GM12878 (cell line): ENCODE measurements at regions not wholly inside any gene's neighbourhood (a gene's known extent, or its start where the extent isn't known, plus 50 kb on each side); places are given as distances from the start of the nearest gene placed in this dataset.
A peak's percentile ranks its signal among the peaks of the same experiment; 100 is the strongest.

ENCODE experiments used
- CREB1 ChIP-seq: IDR thresholded peaks from 2 replicates; pipeline ENCODE4 v1.6.1; 2012; ENCODE audit warnings: low read depth, mild to moderate bottlenecking, inconsistent platforms
- EED ChIP-seq: sonication (generic); IDR thresholded peaks from 2 replicates; pipeline ENCODE4 v1.6.1; 2016; ENCODE audit warnings: antibody characterized with exemption, low read depth
- ESRRA ChIP-seq: IDR thresholded peaks from 2 replicates; pipeline ENCODE4 v1.6.1; 2012; ENCODE audit warnings: mild to moderate bottlenecking, low read length, improper control_type of control experiment
- GABPA ChIP-seq: IDR thresholded peaks from 2 replicates; pipeline ENCODE4 v1.6.1; 2014; ENCODE audit warnings: antibody characterized with exemption, low read depth, mild to moderate bottlenecking, inconsistent platforms
- GATAD2B ChIP-seq: fragments of 450-650 bp; conservative IDR thresholded peaks from 2 replicates; pipeline ENCODE4 v1.6.1; 2017; ENCODE audit warnings: low read depth, mild to moderate bottlenecking, moderate library complexity
- IRF4 ChIP-seq: IDR thresholded peaks from 2 replicates; pipeline ENCODE4 v1.6.1; 2011; ENCODE audit warnings: low read depth, low read length
- MYC ChIP-seq: IDR thresholded peaks from 2 replicates; pipeline ENCODE4 v1.6.1; 2011; ENCODE audit warnings: mild to moderate bottlenecking, low read length, moderate library complexity, inconsistent platforms; ENCODE audit not compliant: insufficient read depth, insufficient replicate concordance, insufficient read length, severe bottlenecking
- NBN ChIP-seq: fragments of 450-650 bp; IDR thresholded peaks from 2 replicates; pipeline ENCODE4 v1.6.1; 2016
- NFXL1 ChIP-seq: fragments of 450-650 bp; IDR thresholded peaks from 2 replicates; pipeline ENCODE4 v1.6.1; 2017; ENCODE audit warnings: antibody characterized with exemption, mild to moderate bottlenecking, borderline replicate concordance
- RBBP5 ChIP-seq: fragments of 200-600 bp; sonication (generic); conservative IDR thresholded peaks from 2 replicates; pipeline ENCODE4 v1.6.1; 2016
- SIN3A ChIP-seq: IDR thresholded peaks from 2 replicates; pipeline ENCODE4 v1.6.1; 2012; ENCODE audit warnings: low read depth, low read length, improper control_type of control experiment
- SMAD1 ChIP-seq: fragments of 450-650 bp; IDR thresholded peaks from 2 replicates; pipeline ENCODE4 v1.6.1; 2018; ENCODE audit warnings: mild to moderate bottlenecking, low read depth; ENCODE audit not compliant: partially characterized antibody
- SUPT20H ChIP-seq: IDR thresholded peaks from 2 replicates; pipeline ENCODE4 v1.6.1; 2011; ENCODE audit warnings: low read depth, mild to moderate bottlenecking, low read length, moderate library complexity, borderline replicate concordance; ENCODE audit not compliant: control insufficient read depth
- SUZ12 ChIP-seq: fragments of 200-600 bp; sonication (generic); IDR thresholded peaks from one replicate; pipeline ENCODE4 v1.6.1; 2018; ENCODE audit warnings: antibody characterized with exemption, mild to moderate bottlenecking; ENCODE audit not compliant: unreplicated experiment
- ZSCAN29 ChIP-seq: fragments of 450-650 bp; IDR thresholded peaks from 2 replicates; pipeline ENCODE4 v1.6.1; 2017; ENCODE audit warnings: mild to moderate bottlenecking, moderate library complexity
- ZZZ3 ChIP-seq: IDR thresholded peaks from 2 replicates; pipeline ENCODE4 v1.6.1; 2011; ENCODE audit warnings: low read depth; ENCODE audit not compliant: control insufficient read depth, insufficient read length
- TF ChIP-seq, protein P1 (sequence below): fragments of 150-350 bp; IDR thresholded peaks from 2 replicates; pipeline ENCODE4 v1.6.1; 2014; ENCODE audit warnings: mild to moderate bottlenecking, low read depth, low read length
- TF ChIP-seq, protein P2 (sequence below): IDR thresholded peaks from 2 replicates; pipeline ENCODE4 v1.6.1; 2012; ENCODE audit warnings: improper control_type of control experiment, low read depth, low read length; ENCODE audit not compliant: insufficient replicate concordance
- TF ChIP-seq, protein P3 (sequence below): fragments of 450-650 bp; IDR thresholded peaks from 2 replicates; pipeline ENCODE4 v1.6.1; 2017; ENCODE audit warnings: mild to moderate bottlenecking, low read depth, inconsistent platforms; ENCODE audit not compliant: poor library complexity, severe bottlenecking

DNA sequence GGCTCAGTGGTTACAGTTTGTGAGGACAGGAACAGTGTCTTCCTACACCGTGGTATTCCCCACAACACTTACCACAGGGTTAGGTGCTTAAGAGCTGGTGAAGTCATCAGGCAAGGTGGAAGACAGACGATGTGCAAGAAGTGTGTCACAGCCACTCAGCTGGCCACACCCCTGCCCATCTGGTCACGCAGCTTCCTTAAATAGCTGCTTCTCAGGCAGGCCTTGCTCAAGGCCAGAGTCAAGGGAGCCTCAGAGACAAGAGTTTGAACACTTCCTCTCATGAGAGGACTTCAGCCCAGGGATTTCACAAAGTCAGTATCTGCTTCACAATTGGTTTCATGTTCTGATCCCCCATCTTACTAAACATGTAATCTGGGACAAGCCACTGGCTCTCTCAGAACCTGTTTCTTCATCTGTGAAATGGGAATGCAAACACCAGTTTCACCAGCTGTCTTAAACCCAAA, 80.3 kb upstream of the FRY start (continued):
- no peak for TF ChIP-seq NFXL1
- TF ChIP-seq RBBP5 = no peak
- peak; percentile 72 for TF ChIP-seq EED
- no peak for TF ChIP-seq MYC
- TF ChIP-seq, protein P1, sequence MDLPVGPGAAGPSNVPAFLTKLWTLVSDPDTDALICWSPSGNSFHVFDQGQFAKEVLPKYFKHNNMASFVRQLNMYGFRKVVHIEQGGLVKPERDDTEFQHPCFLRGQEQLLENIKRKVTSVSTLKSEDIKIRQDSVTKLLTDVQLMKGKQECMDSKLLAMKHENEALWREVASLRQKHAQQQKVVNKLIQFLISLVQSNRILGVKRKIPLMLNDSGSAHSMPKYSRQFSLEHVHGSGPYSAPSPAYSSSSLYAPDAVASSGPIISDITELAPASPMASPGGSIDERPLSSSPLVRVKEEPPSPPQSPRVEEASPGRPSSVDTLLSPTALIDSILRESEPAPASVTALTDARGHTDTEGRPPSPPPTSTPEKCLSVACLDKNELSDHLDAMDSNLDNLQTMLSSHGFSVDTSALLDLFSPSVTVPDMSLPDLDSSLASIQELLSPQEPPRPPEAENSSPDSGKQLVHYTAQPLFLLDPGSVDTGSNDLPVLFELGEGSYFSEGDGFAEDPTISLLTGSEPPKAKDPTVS = no peak
- TF ChIP-seq SUPT20H = no peak
- peak; percentile 95 for TF ChIP-seq CREB1
- no peak for TF ChIP-seq ZZZ3
- TF ChIP-seq GATAD2B = peak; percentile 74
- no peak for TF ChIP-seq SUZ12
- peak; percentile 96 for TF ChIP-seq NBN
- no peak for TF ChIP-seq SIN3A
- TF ChIP-seq, protein P2, sequence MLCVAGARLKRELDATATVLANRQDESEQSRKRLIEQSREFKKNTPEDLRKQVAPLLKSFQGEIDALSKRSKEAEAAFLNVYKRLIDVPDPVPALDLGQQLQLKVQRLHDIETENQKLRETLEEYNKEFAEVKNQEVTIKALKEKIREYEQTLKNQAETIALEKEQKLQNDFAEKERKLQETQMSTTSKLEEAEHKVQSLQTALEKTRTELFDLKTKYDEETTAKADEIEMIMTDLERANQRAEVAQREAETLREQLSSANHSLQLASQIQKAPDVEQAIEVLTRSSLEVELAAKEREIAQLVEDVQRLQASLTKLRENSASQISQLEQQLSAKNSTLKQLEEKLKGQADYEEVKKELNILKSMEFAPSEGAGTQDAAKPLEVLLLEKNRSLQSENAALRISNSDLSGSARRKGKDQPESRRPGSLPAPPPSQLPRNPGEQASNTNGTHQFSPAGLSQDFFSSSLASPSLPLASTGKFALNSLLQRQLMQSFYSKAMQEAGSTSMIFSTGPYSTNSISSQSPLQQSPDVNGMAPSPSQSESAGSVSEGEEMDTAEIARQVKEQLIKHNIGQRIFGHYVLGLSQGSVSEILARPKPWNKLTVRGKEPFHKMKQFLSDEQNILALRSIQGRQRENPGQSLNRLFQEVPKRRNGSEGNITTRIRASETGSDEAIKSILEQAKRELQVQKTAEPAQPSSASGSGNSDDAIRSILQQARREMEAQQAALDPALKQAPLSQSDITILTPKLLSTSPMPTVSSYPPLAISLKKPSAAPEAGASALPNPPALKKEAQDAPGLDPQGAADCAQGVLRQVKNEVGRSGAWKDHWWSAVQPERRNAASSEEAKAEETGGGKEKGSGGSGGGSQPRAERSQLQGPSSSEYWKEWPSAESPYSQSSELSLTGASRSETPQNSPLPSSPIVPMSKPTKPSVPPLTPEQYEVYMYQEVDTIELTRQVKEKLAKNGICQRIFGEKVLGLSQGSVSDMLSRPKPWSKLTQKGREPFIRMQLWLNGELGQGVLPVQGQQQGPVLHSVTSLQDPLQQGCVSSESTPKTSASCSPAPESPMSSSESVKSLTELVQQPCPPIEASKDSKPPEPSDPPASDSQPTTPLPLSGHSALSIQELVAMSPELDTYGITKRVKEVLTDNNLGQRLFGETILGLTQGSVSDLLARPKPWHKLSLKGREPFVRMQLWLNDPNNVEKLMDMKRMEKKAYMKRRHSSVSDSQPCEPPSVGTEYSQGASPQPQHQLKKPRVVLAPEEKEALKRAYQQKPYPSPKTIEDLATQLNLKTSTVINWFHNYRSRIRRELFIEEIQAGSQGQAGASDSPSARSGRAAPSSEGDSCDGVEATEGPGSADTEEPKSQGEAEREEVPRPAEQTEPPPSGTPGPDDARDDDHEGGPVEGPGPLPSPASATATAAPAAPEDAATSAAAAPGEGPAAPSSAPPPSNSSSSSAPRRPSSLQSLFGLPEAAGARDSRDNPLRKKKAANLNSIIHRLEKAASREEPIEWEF = no peak
- TF ChIP-seq SMAD1 = peak; percentile 81
- TF ChIP-seq ZSCAN29 = no peak
- TF ChIP-seq ESRRA = no peak
- 0 out of 2 replicates have a peak, but pooled peaks have one; percentile 25 for TF ChIP-seq GABPA
- TF ChIP-seq IRF4 = no peak
- TF ChIP-seq, protein P3, sequence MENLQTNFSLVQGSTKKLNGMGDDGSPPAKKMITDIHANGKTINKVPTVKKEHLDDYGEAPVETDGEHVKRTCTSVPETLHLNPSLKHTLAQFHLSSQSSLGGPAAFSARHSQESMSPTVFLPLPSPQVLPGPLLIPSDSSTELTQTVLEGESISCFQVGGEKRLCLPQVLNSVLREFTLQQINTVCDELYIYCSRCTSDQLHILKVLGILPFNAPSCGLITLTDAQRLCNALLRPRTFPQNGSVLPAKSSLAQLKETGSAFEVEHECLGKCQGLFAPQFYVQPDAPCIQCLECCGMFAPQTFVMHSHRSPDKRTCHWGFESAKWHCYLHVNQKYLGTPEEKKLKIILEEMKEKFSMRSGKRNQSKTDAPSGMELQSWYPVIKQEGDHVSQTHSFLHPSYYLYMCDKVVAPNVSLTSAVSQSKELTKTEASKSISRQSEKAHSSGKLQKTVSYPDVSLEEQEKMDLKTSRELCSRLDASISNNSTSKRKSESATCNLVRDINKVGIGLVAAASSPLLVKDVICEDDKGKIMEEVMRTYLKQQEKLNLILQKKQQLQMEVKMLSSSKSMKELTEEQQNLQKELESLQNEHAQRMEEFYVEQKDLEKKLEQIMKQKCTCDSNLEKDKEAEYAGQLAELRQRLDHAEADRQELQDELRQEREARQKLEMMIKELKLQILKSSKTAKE = peak; percentile 77
